Breast epithelium (tissue), 4 donors: ENCODE measurements at regions not wholly inside any gene's neighbourhood (a gene's known extent, or its start where the extent isn't known, plus 50 kb on each side); places are given as distances from the start of the nearest gene placed in this dataset.

Experiments used
- DNase-seq, 2 donors: peaks; one replicate each; pipeline ENCODE4 v3.0.0-alpha.2; 2019; ENCODE audit warnings: low spot score in 2 of 2
- H3K27ac ChIP-seq, 2 donors: fragments of 200-600 bp; sonication (generic) in 1 of 2; one replicate each; pipeline ENCODE4 v1.5.1; 2016 to 2019; ENCODE audit warnings: mild to moderate bottlenecking in 1 of 2
- H3K27me3 ChIP-seq, 2 donors: fragments of 200-600 bp; sonication (generic) in 1 of 2; one replicate each; pipeline versions ENCODE4 v1.5.1 to v1.6.0; 2017 to 2019; ENCODE audit warnings: control low read depth in 1 of 2, mild to moderate bottlenecking in 1 of 2
- H3K36me3 ChIP-seq: fragments of 200-600 bp; one replicate; pipeline ENCODE4 v1.5.1; 2019
- H3K4me1 ChIP-seq, 2 donors: fragments of 200-600 bp; sonication (generic); one replicate each; pipeline ENCODE4 v1.5.1; 2016 to 2019; ENCODE audit warnings: control low read depth in 1 of 2
- H3K4me3 ChIP-seq, 3 donors: fragments of 200-600 bp; sonication (generic); 1 replicate in 2 of 3; 2 replicates in 1 of 3; pipeline ENCODE4 v1.5.1; 2016 to 2019; ENCODE audit warnings: mild to moderate bottlenecking in 3 of 3, moderate library complexity in 2 of 3
- H3K9me3 ChIP-seq, 2 donors: fragments of 200-600 bp; sonication (generic) in 1 of 2; one replicate each; pipeline ENCODE4 v1.5.1; 2016 to 2019; ENCODE audit warnings: control low read depth in 1 of 2
- CTCF ChIP-seq, 3 donors: fragments of 450-650 bp; IDR thresholded peaks; one replicate each; pipeline ENCODE4 v1.5.1; 2016 to 2017; ENCODE audit warnings: antibody characterized with exemption in 3 of 3, mild to moderate bottlenecking in 3 of 3, moderate library complexity in 3 of 3
- POLR2A ChIP-seq: fragments of 450-650 bp; IDR thresholded peaks from one replicate; pipeline ENCODE4 v1.6.1; 2016; ENCODE audit warnings: antibody characterized with exemption, mild to moderate bottlenecking, moderate library complexity
- POLR2AphosphoS5 ChIP-seq, 3 donors: sonication (generic); formaldehyde crosslinking; IDR thresholded peaks; one replicate each; pipeline ENCODE4 v1.6.1; 2017; ENCODE audit warnings: antibody characterized with exemption in 3 of 3
- intact Hi-C: fragments of 100-400 bp; cut with DNase I; formaldehyde crosslinking; loops from one replicate; pipeline ENCODE4 v1.15.1; 2023; ENCODE audit warnings: low total_unique reads

GRCh38 chr11:122342089-122342744 lies 226.2 kb upstream of the BLID start:
- TF ChIP-seq CTCF (IDR thresholded peaks at IDR 0.05) (no peak), POLR2AphosphoS5 (IDR thresholded peaks at IDR 0.05) (no peak), POLR2A (no peak)
- H3K9me3 ChIP-seq = no peaks in the 10 kb centered on the region
- no peaks in the 10 kb centered on the region for H3K27me3 ChIP-seq
- no peak for DNase-seq
- no peaks in the 10 kb centered on the region for H3K4me1 ChIP-seq
- H3K27ac ChIP-seq = no peak overlapping the region
- no peaks in the 10 kb centered on the region for H3K36me3 ChIP-seq
- intact Hi-C loops = no loop called here
- no peak overlapping the region for H3K4me3 ChIP-seq

DNA sequence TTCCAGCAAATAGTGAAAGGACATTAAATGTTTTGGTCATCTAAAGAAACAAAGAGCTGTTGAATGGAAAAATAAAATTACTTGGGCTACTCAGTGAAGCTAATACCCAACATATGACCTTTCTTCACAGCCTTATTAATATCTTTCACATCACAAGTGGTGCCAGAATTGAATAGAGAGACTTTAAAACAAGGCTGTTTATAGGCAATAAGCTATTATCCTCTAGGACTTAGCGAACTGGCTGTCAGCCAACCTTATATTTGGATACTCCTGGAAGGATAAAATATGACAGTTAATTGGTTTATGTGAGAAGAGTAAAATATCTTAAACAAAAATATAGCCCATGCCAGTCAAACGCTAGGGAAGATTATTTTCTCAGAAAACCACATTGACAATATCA lies 225.5 kb upstream of the BLID start:
- Histone ChIP-seq H3K36me3 (no peaks in the 10 kb centered on the region), H3K27ac (no peak overlapping the region), H3K4me1 (no peaks in the 10 kb centered on the region), H3K9me3 (no peaks in the 10 kb centered on the region), H3K27me3 (no peaks in the 10 kb centered on the region), H3K4me3 (no peak overlapping the region)
- intact Hi-C loops = no loop called here
- no peak for DNase-seq
- TF ChIP-seq POLR2A = no peak
- TF ChIP-seq POLR2AphosphoS5 (IDR thresholded peaks at IDR 0.05) = no peak
- TF ChIP-seq CTCF (IDR thresholded peaks at IDR 0.05) = no peak

GRCh38 chr11:122340607-122341290 lies 224.7 kb upstream of the BLID start:
- intact Hi-C loops = no loop called here
- Histone ChIP-seq H3K4me3 (no peak overlapping the region), H3K27me3 (no peaks in the 10 kb centered on the region), H3K4me1 (no peaks in the 10 kb centered on the region), H3K9me3 (no peaks in the 10 kb centered on the region), H3K36me3 (no peaks in the 10 kb centered on the region), H3K27ac (no peak overlapping the region)
- TF ChIP-seq POLR2A (no peak), POLR2AphosphoS5 (IDR thresholded peaks at IDR 0.05) (no peak), CTCF (IDR thresholded peaks at IDR 0.05) (no peak)
- DNase-seq = no peak

- no peak for TF ChIP-seq POLR2AphosphoS5 (IDR thresholded peaks at IDR 0.05)
- Histone ChIP-seq H3K9me3 (no peaks in the 10 kb centered on the region), H3K4me1 (no peaks in the 10 kb centered on the region), H3K27me3 (no peaks in the 10 kb centered on the region), H3K36me3 (no peaks in the 10 kb centered on the region), H3K4me3 (no peak overlapping the region), H3K27ac (no peak overlapping the region)
- no peak for DNase-seq
- intact Hi-C loops = no loop called here
Observed at GRCh38 chr11:122339436-122340060, 223.5 kb upstream of the BLID start.

DNA sequence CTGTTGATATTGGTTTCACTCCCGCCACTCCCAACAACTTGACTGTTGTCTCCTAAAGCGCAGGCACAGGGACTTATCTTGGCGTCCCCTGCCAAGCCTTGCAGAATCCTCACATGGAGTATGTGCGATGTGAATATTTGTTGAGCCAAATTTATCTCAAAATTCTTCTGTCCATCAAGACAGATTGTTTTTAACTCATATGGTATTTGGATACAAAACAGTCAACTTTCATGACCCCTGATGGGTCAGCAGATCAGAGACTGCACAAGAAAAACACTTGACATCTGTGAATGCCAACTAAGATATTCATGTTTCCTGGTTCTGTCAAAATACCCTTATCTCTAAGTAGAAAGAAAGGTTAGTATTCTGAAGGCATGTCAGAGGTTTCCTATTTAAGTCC lies 221.7 kb upstream of the BLID start:
- Histone ChIP-seq H3K4me1 (no peaks in the 10 kb centered on the region), H3K27ac (no peak overlapping the region), H3K36me3 (no peaks in the 10 kb centered on the region), H3K4me3 (no peak overlapping the region), H3K9me3 (no peaks in the 10 kb centered on the region), H3K27me3 (no peaks in the 10 kb centered on the region)
- intact Hi-C loops = no loop called here
- no peak for DNase-seq
- TF ChIP-seq POLR2A (no peak), CTCF (IDR thresholded peaks at IDR 0.05) (no peak), POLR2AphosphoS5 (IDR thresholded peaks at IDR 0.05) (no peak)
